K562 (cell line): ENCODE measurements at regions not wholly inside any gene's neighbourhood (a gene's known extent, or its start where the extent isn't known, plus 50 kb on each side); places are given as distances from the start of the nearest gene placed in this dataset.

Source experiments
- ATAC-seq: fragments of 200-7000 bp; cut with Tn5 transposase; 3 replicates; pipeline ENCODE4 v1.9.1; 2020; ENCODE audit warnings: moderate library complexity
- BruUV-seq: library from RNA; stranded (reverse); fragments of 400-500 nt; replicated peaks from 2 replicates; lab custom pipeline; 2021; lab: Mats Ljungman, UMichigan
- CTCF ChIA-PET: fragments of 300-600 bp; formaldehyde crosslinking; extraction: SDS; loops from one replicate; lab custom pipeline; 2021; ENCODE audit warnings: low intra/inter-chr PET ratio; lab: Yijun Ruan, JAX
- POLR2A ChIA-PET: fragments of 300-600, 350-650 bp; sonication (Branson Sonifier 250); formaldehyde crosslinking; extraction: SDS; loops from one replicate; lab custom pipeline; 2021; ENCODE audit warnings: antibody characterized with exemption, inconsistent platforms; lab: Yijun Ruan, JAX
- DNase-seq, 4 experiments: peaks; one replicate each; pipeline versions ENCODE4 v3.0.0 to v3.0.0-alpha.2; 2011 to 2018; ENCODE audit warnings: low spot score in 3 of 4, mixed read lengths in 3 of 4; ENCODE audit errors: extremely low read depth in 1 of 4
- FAIRE-seq: peaks from 2 replicates; lab custom pipeline; 2011; peaks lifted over from hg19 to GRCh38; lab: Jason Lieb, UNC
- H2AFZ ChIP-seq: 2 replicates; pipeline ENCODE4 v1.6.0; 2011; ENCODE audit warnings: low read depth, low read length, control low read depth, inconsistent platforms
- H3K27ac ChIP-seq: fragments of 200-600 bp; 3 replicates; pipeline ENCODE4 v1.8.0; 2011; ENCODE audit warnings: low read depth, mild to moderate bottlenecking, control low read depth, inconsistent platforms, low read length, moderate library complexity, mixed read lengths; ENCODE audit errors: extremely low read depth
- H3K27me3 ChIP-seq, 2 experiments: fragments of 300-600 bp in 1 of 2; 2 replicates in 1 of 2; 3 replicates in 1 of 2; pipeline versions ENCODE4 v1.6.0 to v1.8.0; 2011; ENCODE audit warnings: inconsistent platforms in 2 of 2, low read length in 2 of 2, mild to moderate bottlenecking in 1 of 2, mixed read lengths in 1 of 2, moderate library complexity in 1 of 2; ENCODE audit not compliant: control insufficient read depth in 2 of 2, insufficient read depth in 2 of 2
- H3K36me3 ChIP-seq: fragments of 300-600 bp; 3 replicates; pipeline ENCODE4 v1.8.0; 2011; ENCODE audit warnings: mild to moderate bottlenecking, low read length, inconsistent platforms; ENCODE audit not compliant: control insufficient read depth, insufficient read depth
- H3K4me1 ChIP-seq, 2 experiments: fragments of 200-600 bp in 1 of 2; replicated peaks in 1 of 2; 2 replicates in 1 of 2; 3 replicates in 1 of 2; pipeline versions ENCODE4 v1.5.1 to v1.8.0; 2011; ENCODE audit warnings: inconsistent platforms in 2 of 2, low read length in 2 of 2, mild to moderate bottlenecking in 1 of 2, mixed read lengths in 1 of 2, moderate library complexity in 1 of 2; ENCODE audit not compliant: control insufficient read depth in 2 of 2, insufficient read depth in 2 of 2
- H3K4me2 ChIP-seq: 2 replicates; pipeline ENCODE4 v1.6.1; 2011; ENCODE audit warnings: low read length, control low read depth, inconsistent platforms, mixed read lengths; ENCODE audit not compliant: insufficient read depth
- H3K4me3 ChIP-seq: fragments of 200-600 bp; sonication (generic), shearing (Covaris generic); 2 replicates; pipeline ENCODE4 v1.5.1; 2016; ENCODE audit warnings: control low read depth, inconsistent platforms
- H3K79me2 ChIP-seq: fragments of 200-600 bp; 3 replicates; pipeline ENCODE4 v1.8.0; 2011; ENCODE audit warnings: low read length, inconsistent platforms; ENCODE audit not compliant: control insufficient read depth, insufficient read depth
- H3K9ac ChIP-seq, 2 experiments: 2 replicates each; pipeline versions ENCODE4 v1.6.0 to v1.6.1; 2011; ENCODE audit warnings: low read depth in 2 of 2, low read length in 2 of 2, control low read depth in 1 of 2, inconsistent platforms in 1 of 2, mild to moderate bottlenecking in 1 of 2, mixed read lengths in 1 of 2; ENCODE audit not compliant: insufficient read depth in 1 of 2
- H3K9me1 ChIP-seq: one replicate; pipeline ENCODE4 v1.6.0; 2011; ENCODE audit warnings: inconsistent platforms, mild to moderate bottlenecking, low read length, moderate library complexity; ENCODE audit not compliant: control insufficient read depth, insufficient read depth
- H3K9me3 ChIP-seq: replicated peaks from 2 replicates; pipeline ENCODE4 v1.5.1; 2011; ENCODE audit warnings: low read depth, low read length, inconsistent platforms; ENCODE audit not compliant: control insufficient read depth, insufficient read depth
- H4K20me1 ChIP-seq: replicated peaks from 2 replicates; pipeline ENCODE4 v1.6.1; 2011; ENCODE audit warnings: low read length, inconsistent platforms, mixed read lengths; ENCODE audit not compliant: control insufficient read depth, insufficient read depth
- CREB1 ChIP-seq, 2 experiments: sonication (generic) in 1 of 2; formaldehyde crosslinking in 1 of 2; IDR thresholded peaks; 2 replicates each; pipeline versions ENCODE4 v1.6.1 to v1.8.0; 2012 to 2022; ENCODE audit warnings: inconsistent platforms in 1 of 2, mild to moderate bottlenecking in 1 of 2, missing genetic modification reagents in 1 of 2, moderate library complexity in 1 of 2
- FOXK2 ChIP-seq, 2 experiments: fragments of 450-650 bp; IDR thresholded peaks in 1 of 2; conservative IDR thresholded peaks in 1 of 2; 2 replicates each; pipeline ENCODE4 v1.6.1; 2016; ENCODE audit warnings: low read depth in 2 of 2, mild to moderate bottlenecking in 1 of 2
- NCOA6 ChIP-seq: fragments of 450-650 bp; IDR thresholded peaks from 2 replicates; pipeline ENCODE4 v1.6.1; 2017; ENCODE audit warnings: mild to moderate bottlenecking
- SMARCE1 ChIP-seq: fragments of 450-650 bp; IDR thresholded peaks from 2 replicates; pipeline ENCODE4 v1.7.1; 2016; ENCODE audit warnings: mild to moderate bottlenecking
- WGBS: fragments of 100-300 bp; shearing (Covaris generic); methylation state at CpG from one replicate; pipeline ENCODE4 v1.1.6; 2016; ENCODE audit warnings: low coverage, mixed read lengths; ENCODE audit not compliant: insufficient coverage; ENCODE audit errors: missing lambda C conversion rate; 5-methylcytosine and 5-hydroxymethylcytosine counted together
- in situ Hi-C: fragments of 300-500 bp; cut with MboI; formaldehyde crosslinking; loops from 4 replicates; pipeline ENCODE4 v1.15.0; 2018; ENCODE audit warnings: inconsistent platforms, mixed read lengths
- intact Hi-C: fragments of 100-400 bp; cut with micrococcal nuclease; formaldehyde crosslinking; loops from 2 replicates; pipeline ENCODE4 v1.14.2; 2022

DNA sequence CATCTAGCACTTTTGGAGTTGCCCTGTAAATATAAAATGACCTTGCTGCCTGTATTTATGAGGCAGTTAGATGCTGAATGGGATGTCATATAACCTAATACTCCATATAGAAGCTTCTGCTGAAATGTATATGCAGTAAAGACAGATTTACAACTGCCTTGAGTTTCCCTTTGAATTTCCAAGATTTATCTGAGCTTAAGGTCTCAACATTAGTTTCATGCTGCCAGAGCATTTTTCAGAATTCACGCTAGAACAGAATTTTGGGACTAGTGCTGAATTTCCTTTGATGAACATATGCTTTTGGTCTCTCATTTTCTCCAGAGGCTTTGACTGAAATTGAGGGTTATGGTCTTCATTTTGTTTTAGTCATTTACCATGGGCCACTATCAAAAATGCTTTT lies 254.7 kb upstream of the FANCL start:
- in situ Hi-C loops: no loop called here

DNA sequence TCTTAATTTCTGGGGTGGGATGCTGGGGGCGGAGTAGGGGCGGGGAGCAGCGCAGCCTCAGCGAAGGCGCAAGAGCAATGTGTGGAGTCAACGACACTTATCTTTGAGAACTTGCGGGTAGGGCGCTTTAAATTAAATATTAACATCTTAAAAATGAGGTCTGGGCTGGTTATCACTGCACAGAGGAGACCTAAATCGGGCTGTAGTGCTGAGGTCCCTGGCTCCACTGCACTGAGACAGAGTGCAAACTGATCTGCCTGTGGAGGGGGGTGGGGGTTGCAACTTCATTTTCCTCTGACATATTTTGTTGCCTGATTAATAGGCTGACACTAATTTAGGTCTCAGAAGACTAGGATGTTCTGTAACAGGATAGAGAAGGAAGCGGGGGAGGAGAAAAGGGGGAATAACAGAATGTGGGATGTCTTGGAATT lies 253.0 kb upstream of the FANCL start:
- no peak overlapping the region for H3K9ac ChIP-seq
- no peaks in the 10 kb centered on the region for H3K9me1 ChIP-seq
- H2AFZ ChIP-seq: no peak overlapping the region
- no peaks in the 10 kb centered on the region for H3K9me3 ChIP-seq
- no peaks in the 10 kb centered on the region for H3K36me3 ChIP-seq
- in situ Hi-C loops (no loop called here), intact Hi-C loops (no loop called here)
- H4K20me1 ChIP-seq: no peaks in the 10 kb centered on the region
- no peak overlapping the region for H3K27ac ChIP-seq
- ChIA-PET CTCF (no interaction called here), POLR2A (no interaction called here)
- no peak for FAIRE-seq
- no peak for TF ChIP-seq CREB1 (IDR thresholded peaks at IDR 0.05)
- no peak for TF ChIP-seq CREB1 (CRISPR knock-in tag; IDR thresholded peaks at IDR 0.05)
- TF ChIP-seq SMARCE1: no peak
- TF ChIP-seq FOXK2 (conservative IDR thresholded peaks at IDR 0.05 in 1 of 2, IDR thresholded peaks at IDR 0.05 in 1 of 2; ENCODE audit: low read depth in 2 of 2): no peak
- 53% methylated on average over 9 of the region's 10 CpGs for WGBS
- H3K4me2 ChIP-seq: no peak overlapping the region
- H3K79me2 ChIP-seq: no peaks in the 10 kb centered on the region
- no peak overlapping the region for H3K4me3 ChIP-seq
- H3K4me1 ChIP-seq: no peaks in the 10 kb centered on the region
- ATAC-seq: no peak
- no TSS peak for BruUV-seq
- no peak for DNase-seq
- no peaks in the 10 kb centered on the region for H3K27me3 ChIP-seq

More for the DNA sequence above, 254.7 kb upstream of the FANCL start:
- no peak overlapping the region for H2AFZ ChIP-seq
- no peak for TF ChIP-seq NCOA6
- intact Hi-C loops: no loop called here
- ChIA-PET CTCF (no interaction called here), POLR2A (no interaction called here)
- H3K9me3 ChIP-seq: no peaks in the 10 kb centered on the region
- BruUV-seq: no TSS peak
- DNase-seq (no peak), FAIRE-seq (no peak), ATAC-seq (no peak)
- no peak overlapping the region for H3K27ac ChIP-seq
- H3K36me3 ChIP-seq: no peaks in the 10 kb centered on the region
- H3K9me1 ChIP-seq: no peaks in the 10 kb centered on the region
- H3K9ac ChIP-seq: no peak overlapping the region
- WGBS: 33% methylated on average over 1 of the region's 1 CpG
- no peaks in the 10 kb centered on the region for H3K79me2 ChIP-seq
- no peak overlapping the region for H3K4me3 ChIP-seq
- no peaks in the 10 kb centered on the region for H4K20me1 ChIP-seq
- no peak overlapping the region for H3K4me2 ChIP-seq
- no peaks in the 10 kb centered on the region for H3K27me3 ChIP-seq
- no peaks in the 10 kb centered on the region for H3K4me1 ChIP-seq
